Activated CD4-positive, alpha-beta T cell treated with anti-CD3 and anti-CD28 coated beads, Interleukin-10, Interleukin-2, amounts not matched to agents 100 ng/mL and 50 ng/mL, durations not matched to agents 16 hours and 8 hours (primary cell): ENCODE measurements at regions not wholly inside any gene's neighbourhood (a gene's known extent, or its start where the extent isn't known, plus 50 kb on each side); places are given as distances from the start of the nearest gene placed in this dataset.
"Not testable (repeated sequence)": the region's sequence is repeated elsewhere in the genome, so short reads cannot be mapped to it uniquely, and the experiment has no call there.

Source experiments
- DNase-seq: peaks from one replicate; pipeline ENCODE4 v3.0.0-alpha.2; 2020

DNA sequence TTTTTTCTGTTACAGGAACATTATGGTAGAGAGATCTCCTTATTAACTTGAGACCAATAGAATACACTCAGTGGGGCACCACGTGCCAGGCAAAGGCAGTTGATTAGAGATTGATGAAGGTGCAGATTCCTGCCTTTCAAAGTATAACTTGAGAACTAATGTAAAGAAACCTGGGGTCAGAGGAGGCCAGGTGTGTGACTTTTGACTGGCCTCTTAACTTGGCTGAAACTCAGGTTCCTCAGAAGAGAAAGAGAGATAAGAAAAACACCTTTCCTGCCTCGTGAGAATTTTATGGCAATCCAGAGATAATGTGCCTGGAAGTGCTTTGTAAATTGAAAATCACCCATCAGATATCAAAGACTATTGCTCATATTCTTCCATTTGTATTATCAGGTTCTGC lies 110.7 kb upstream of the GZMB start:
- DNase-seq, result no peak

GRCh38 chr14:24741871-24742270 lies 107.9 kb upstream of the GZMB start:
- no peak for DNase-seq

GRCh38 chr14:24735984-24736630 lies 102.1 kb upstream of the GZMB start:
- no peak for DNase-seq

- peak; percentile 39 for DNase-seq
Observed at GRCh38 chr14:24734917-24735500, 101.0 kb upstream of the GZMB start.

- no peak for DNase-seq
Observed at GRCh38 chr14:24726480-24726879, 92.5 kb upstream of the GZMB start.

DNA sequence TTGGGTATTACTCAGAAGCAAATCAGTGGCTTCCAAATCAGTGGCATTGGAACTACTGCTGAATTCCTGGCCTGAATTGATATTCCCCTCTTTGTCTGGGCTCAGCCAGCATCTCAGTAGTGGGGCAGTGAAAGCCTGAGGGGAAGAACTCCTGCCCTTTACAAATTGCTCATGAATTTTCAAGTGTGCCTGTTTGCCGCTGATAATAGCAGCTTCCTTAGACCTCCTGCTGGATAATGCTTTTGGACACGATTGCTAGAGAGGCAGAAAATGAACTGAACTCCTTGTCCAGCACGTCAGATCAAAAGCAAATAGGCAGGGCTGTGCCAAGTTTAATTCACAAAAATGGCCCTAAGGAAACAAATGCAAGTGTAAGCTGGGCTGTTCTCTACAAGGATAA lies 91.3 kb upstream of the GZMB start:
- no peak for DNase-seq

DNA sequence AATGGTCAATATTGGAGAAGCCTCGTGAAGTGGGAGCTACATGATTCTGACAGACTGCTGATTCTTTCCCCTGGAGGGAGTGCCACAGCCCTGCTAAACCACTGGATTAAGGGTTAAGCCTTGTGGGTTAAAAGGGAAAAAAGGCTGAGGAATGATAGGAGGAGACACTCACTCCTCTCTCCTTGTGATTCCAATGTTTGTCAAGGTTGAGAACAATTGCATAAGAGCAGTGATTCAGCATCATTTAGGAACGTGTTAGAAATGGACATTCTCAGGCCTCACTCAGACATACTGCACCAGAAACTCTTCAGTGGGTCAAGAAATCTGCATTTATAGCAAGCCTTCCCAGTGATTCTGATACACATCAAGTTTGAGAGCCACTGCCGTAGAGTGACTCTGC lies 87.8 kb upstream of the GZMB start:
- DNase-seq, result no peak

DNA sequence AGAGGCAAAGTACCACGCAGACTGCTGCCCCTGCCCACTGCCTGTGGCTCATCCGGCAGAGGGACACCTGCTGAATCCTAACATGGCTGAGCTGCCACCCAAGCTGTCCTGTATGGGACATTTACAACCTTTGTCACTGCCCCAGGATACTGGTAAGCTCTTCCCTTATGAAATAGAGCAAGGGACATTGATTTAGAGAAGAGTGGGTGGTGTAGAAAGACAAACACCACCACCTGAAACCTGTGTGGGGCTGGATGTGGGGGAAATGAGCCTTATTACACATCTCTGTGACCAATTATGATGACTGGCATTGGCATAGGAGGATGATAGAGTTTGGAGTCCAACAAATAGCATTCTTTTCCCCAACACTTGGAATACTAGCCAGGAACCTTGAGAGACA lies 81.2 kb upstream of the GZMB start:
- no peak for DNase-seq

- DNase-seq, result no peak
Observed at GRCh38 chr14:24713404-24713803, 79.4 kb upstream of the GZMB start.

DNA sequence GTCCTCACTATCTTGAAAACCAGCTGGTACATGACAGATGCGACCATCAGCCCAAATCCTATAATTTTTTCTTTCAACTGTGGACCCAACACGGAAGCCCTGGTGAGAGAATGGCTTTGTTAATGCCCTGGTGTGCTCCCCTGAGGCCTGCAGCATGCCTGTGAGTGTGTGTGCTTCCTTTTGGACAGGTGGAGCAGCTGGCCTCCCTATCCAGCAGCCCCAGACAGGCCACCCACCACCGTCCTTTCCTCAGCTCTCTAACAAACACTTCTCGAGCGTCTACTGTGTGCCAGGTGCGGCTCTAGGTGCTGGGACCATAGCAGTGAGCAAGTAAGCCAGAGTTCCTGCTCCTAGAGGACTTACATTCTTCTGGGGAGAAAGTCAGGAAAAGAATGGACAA lies 78.9 kb upstream of the GZMB start:
- no peak for DNase-seq

DNA sequence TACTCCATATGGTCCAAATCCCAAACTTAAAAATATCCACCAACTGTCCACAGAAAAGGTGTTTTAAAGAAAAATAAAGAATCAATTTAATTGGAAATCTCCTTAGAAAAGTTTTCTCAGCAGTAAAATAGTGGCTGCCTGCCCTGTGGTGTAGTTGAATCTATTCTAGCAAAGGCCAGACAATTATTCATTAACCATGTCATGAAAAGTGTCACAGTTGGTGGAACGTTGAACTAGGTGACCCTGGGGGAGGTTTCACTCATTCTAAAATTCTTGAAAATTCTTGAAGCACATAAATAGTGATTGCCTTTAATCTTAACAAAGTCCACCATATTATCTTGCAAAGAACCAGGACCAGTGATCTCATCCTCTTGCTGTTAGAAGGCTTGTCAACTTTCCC lies 78.4 kb upstream of the GZMB start:
- DNase-seq, result no peak

- peak; percentile 76 for DNase-seq
Observed at GRCh38 chr14:24710403-24711112, 76.6 kb upstream of the GZMB start.

- DNase-seq, result no peak
Observed at GRCh38 chr14:24708684-24709083, 74.7 kb upstream of the GZMB start.

- DNase-seq, result no peak
Observed at GRCh38 chr14:24706351-24706750, 72.4 kb upstream of the GZMB start.

- no peak for DNase-seq
Observed at GRCh38 chr14:24705840-24706239, 71.8 kb upstream of the GZMB start.

DNA sequence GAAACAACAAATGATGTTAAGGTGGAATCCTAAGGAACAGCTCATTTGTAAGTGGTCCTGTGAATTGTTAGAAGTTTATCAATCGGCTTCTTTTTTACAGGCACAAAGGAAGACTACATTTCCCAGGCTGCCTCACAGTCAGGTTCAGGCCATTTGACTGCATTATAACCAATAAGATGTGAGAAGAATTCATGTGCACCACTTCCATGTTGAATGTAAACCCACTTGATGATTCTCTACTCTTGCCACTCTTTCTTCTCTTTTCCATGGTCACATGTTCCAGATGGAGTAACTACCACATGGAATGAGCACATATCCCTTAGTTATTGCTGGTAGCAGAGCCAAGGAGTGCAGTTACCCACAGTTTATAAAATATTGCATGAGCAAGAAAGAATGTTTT lies 67.1 kb upstream of the GZMB start:
- no peak for DNase-seq

DNA sequence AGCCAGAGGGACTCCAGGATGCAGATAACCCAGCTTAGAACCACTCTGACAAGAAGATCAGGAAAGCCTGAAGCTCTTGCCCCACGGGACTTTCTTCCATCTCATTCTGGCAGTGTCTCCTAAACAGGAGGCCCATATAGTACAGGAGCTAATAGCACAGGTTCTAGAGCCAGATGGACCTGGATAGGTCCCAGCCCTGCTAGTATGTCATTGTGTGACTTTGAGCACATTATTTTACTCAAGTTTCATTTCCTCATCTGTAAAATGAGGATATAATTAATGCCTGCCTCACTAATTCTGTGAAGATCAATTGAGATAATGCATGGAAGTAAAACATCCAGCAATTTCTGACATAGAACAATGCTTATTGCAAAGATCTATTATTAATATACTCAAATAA lies 66.5 kb upstream of the GZMB start:
- DNase-seq, result no peak

DNA sequence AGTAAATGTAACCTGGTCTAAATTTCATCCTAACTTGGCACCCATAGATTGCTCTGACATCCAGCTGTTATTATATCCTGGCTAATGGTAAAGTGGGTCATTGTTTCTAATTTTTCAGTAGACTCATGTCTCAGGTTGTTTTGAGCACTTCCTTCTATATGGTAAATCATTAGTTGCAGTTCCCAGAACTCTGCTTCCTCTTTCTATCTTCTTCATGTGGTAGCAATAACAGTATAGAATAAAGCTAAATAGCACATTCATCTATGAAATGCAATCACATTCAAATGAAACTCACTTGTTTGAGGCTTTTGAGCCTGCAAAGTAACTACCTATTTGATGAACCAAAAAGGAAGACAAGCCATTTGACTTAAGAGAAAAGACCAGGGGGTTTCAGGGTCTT lies 65.1 kb upstream of the GZMB start:
- no peak for DNase-seq

GRCh38 chr14:24696280-24696920 lies 62.4 kb upstream of the GZMB start:
- DNase-seq, result not testable (repeated sequence)

DNA sequence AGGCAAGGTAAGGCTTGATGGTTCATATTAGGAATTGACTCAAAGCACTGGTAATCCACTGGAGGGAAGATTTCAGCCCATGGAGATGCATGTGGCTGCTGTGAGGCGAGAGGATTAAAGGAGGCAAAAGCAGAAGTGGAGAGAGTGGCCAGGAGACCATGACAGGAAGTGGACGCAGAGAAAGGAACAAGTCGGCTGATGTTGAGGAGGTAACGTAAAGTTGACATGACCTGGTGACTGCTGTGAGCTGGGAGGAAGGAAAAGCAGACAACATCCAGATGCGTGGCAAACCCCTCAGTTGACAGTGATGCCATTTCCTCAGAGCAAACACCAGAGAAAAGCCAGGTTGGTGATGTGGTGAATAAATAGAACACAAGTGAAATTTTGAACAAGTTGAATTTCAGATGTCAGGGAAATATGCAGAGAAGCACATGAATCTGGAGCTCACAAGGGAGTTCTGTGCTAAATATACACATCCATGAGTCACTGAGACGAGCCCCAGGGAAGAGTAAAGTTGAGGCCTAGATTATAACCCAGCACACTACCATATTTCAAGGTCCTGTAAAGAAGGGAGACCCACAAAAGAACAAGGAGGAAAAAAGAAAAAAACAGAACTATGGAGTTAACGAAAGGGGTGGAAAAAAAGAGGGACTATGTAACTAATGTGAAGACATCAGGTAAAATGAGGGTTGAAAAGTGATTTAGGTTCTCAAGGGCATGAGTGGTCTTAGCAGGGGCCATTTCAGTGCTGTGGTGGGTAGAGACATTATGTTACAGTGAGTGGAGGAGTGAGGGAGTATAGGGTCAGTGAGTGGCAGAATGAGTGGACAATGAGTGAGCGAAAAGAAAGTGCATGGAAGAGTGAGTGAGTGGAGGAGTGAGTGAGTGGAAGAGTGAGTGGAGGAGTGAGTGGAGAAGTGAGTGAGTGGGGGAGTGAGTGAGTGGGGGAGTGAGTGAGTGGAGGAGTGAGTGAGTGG lies 61.6 kb upstream of the GZMB start:
- DNase-seq, result peak; percentile 47

DNA sequence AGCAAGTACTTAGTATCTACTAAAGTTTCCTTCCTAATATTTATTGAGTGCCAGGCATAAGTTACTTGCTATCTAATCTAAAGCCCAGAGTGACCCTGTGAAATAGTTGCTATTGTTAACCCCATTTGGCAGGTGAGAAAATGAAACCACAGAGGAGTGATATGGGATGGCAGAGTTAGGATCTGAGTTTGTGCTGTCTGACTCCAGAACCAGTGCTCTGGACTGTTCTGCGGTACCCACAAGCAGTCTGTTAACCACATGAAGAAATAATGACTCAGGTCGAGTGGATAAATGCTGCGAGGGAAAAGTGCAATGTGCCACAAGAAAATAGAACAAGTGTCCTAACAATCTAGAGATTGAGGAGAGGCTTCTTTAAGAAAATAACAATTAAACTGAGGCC lies 60.7 kb upstream of the GZMB start:
- peak; percentile 81 for DNase-seq

DNA sequence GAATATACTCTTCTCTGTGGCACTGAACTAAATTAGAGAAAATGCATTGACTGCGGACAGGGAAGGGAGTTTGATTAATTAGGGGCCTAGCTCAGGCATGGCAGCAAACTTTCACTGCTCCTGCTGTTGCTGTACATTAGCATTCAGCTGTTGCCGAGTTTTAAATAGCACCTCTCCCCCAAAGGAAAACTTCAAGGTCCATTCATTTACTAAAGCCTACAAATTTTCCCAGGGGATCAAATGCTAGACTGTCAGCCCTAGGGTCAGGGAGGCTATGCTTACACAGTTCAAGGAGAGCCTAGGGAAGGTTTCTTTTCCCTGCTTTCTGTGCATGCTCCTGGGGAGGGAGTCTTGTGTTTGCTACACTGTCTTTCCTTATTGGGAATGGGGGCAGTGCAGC lies 60.0 kb upstream of the GZMB start:
- no peak for DNase-seq

GRCh38 chr14:24693353-24693737 lies 59.4 kb upstream of the GZMB start:
- no peak for DNase-seq
